ENCODE measurements at regions not wholly inside any gene's neighbourhood (a gene's known extent, or its start where the extent isn't known, plus 50 kb on each side); places are given as distances from the start of the nearest gene placed in this dataset.

- Histone ChIP-seq H3K27me3 (no peaks in the 10 kb centered on the region), H3K4me3 (no peak overlapping the region), H3K9me3 (ENCODE audit: low read depth) (no peaks in the 10 kb centered on the region), H3K27ac (no peak overlapping the region), H3K36me3 (no peaks in the 10 kb centered on the region), H3K4me1 (ENCODE audit: low read depth) (no peaks in the 10 kb centered on the region)
- TF ChIP-seq CTCF (IDR thresholded peaks at IDR 0.05; ENCODE audit: low read depth, low read length) = no peak
- peak; percentile 47 to 83 for DNase-seq (ENCODE audit: low read depth in 1 of 2, low spot score in 1 of 2)
Measured at GRCh38 chr11:109644152-109644551, 222.2 kb downstream of the C11orf87 start.

- H3K36me3 ChIP-seq = no peaks in the 10 kb centered on the region
Measured at GRCh38 chr11:109648804-109649203, 226.8 kb downstream of the C11orf87 start.

GRCh38 chr11:109654091-109654490 is 232.1 kb downstream of the C11orf87 start:
- Histone ChIP-seq H3K27me3 (no peaks in the 10 kb centered on the region), H3K4me1 (ENCODE audit: low read depth) (no peaks in the 10 kb centered on the region), H3K27ac (no peak overlapping the region), H3K36me3 (no peaks in the 10 kb centered on the region), H3K9me3 (ENCODE audit: low read depth) (no peaks in the 10 kb centered on the region), H3K4me3 (no peak overlapping the region)
- DNase-seq (ENCODE audit: low read depth in 1 of 2, low spot score in 1 of 2) = no peak
- no peak for TF ChIP-seq CTCF (IDR thresholded peaks at IDR 0.05; ENCODE audit: low read depth, low read length)

More at GRCh38 chr11:109648804-109649203, 226.8 kb downstream of the C11orf87 start:
- H3K4me3 ChIP-seq = no peak overlapping the region
- H3K9me3 ChIP-seq (ENCODE audit: low read depth) = no peaks in the 10 kb centered on the region
- H3K27me3 ChIP-seq = no peaks in the 10 kb centered on the region
- DNase-seq (ENCODE audit: low read depth in 1 of 2, low spot score in 1 of 2) = no peak
- H3K27ac ChIP-seq = no peak overlapping the region
- TF ChIP-seq CTCF (IDR thresholded peaks at IDR 0.05; ENCODE audit: low read depth, low read length) = no peak
- no peaks in the 10 kb centered on the region for H3K4me1 ChIP-seq (ENCODE audit: low read depth)

GRCh38 chr11:109658190-109658589 is 236.2 kb downstream of the C11orf87 start:
- DNase-seq (ENCODE audit: low read depth in 1 of 2, low spot score in 1 of 2) = no peak
- Histone ChIP-seq H3K9me3 (ENCODE audit: low read depth) (no peaks in the 10 kb centered on the region), H3K4me1 (ENCODE audit: low read depth) (no peaks in the 10 kb centered on the region), H3K27ac (no peak overlapping the region), H3K27me3 (no peaks in the 10 kb centered on the region), H3K36me3 (no peaks in the 10 kb centered on the region), H3K4me3 (no peak overlapping the region)
- TF ChIP-seq CTCF (IDR thresholded peaks at IDR 0.05; ENCODE audit: low read depth, low read length) = no peak

- TF ChIP-seq CTCF (IDR thresholded peaks at IDR 0.05; ENCODE audit: low read depth, low read length) = no peak
- Histone ChIP-seq H3K27me3 (no peaks in the 10 kb centered on the region), H3K36me3 (no peaks in the 10 kb centered on the region), H3K4me1 (ENCODE audit: low read depth) (no peaks in the 10 kb centered on the region), H3K9me3 (ENCODE audit: low read depth) (no peaks in the 10 kb centered on the region), H3K27ac (no peak overlapping the region), H3K4me3 (no peak overlapping the region)
- DNase-seq (ENCODE audit: low read depth in 1 of 2, low spot score in 1 of 2) = no peak
Measured at GRCh38 chr11:109667719-109668118, 245.7 kb downstream of the C11orf87 start.
